Cardiac septum (tissue), 1 donor: ENCODE measurements at regions not wholly inside any gene's neighbourhood (a gene's known extent, or its start where the extent isn't known, plus 50 kb on each side); places are given as distances from the start of the nearest gene placed in this dataset.
"Not testable (repeated sequence)": the region's sequence is repeated elsewhere in the genome, so short reads cannot be mapped to it uniquely, and the experiment has no call there.

Experiments used
- DNase-seq: peaks from one replicate; pipeline ENCODE4 v3.0.0-alpha.2; 2020; ENCODE audit warnings: low spot score
- intact Hi-C: fragments of 100-400 bp; cut with DNase I; formaldehyde crosslinking; loops from one replicate; pipeline ENCODE4 v1.14.0; 2022
- donor health status: DM: no; HTN: no; CAD: no.

- no peak for DNase-seq
- intact Hi-C loops, result no loop called here
Observed at GRCh38 chr10:4617589-4617988, 208.4 kb upstream of the AKR1E2 start.

- intact Hi-C loops, result no loop called here
- DNase-seq, result no peak
Observed at GRCh38 chr10:4615042-4615441, 211.0 kb upstream of the AKR1E2 start.

GRCh38 chr10:4609251-4609650, 216.8 kb upstream of the AKR1E2 start:
- intact Hi-C loops, result no loop called here
- DNase-seq, result no peak

GRCh38 chr10:4607681-4608080, 218.3 kb upstream of the AKR1E2 start:
- DNase-seq, result no peak
- intact Hi-C loops, result no loop called here

GRCh38 chr10:4606856-4607636, 219.0 kb upstream of the AKR1E2 start:
- intact Hi-C loops, result no loop called here
- DNase-seq, result no peak

GRCh38 chr10:4602764-4603491, 223.1 kb upstream of the AKR1E2 start:
- intact Hi-C loops, result no loop called here
- DNase-seq, result no peak

- intact Hi-C loops, result no loop called here
- no peak for DNase-seq
Observed at GRCh38 chr10:4599471-4599870, 226.5 kb upstream of the AKR1E2 start.

GRCh38 chr10:4597898-4598297, 228.1 kb upstream of the AKR1E2 start:
- DNase-seq, intact Hi-C loops: not testable (repeated sequence)

- intact Hi-C loops, result no loop called here
- no peak for DNase-seq
Observed at GRCh38 chr10:4596951-4597350, 229.1 kb upstream of the AKR1E2 start.

- intact Hi-C loops, result no loop called here
- no peak for DNase-seq
Observed at GRCh38 chr10:4595719-4596319, 230.2 kb upstream of the AKR1E2 start.

GRCh38 chr10:4590807-4591206, 235.2 kb upstream of the AKR1E2 start:
- intact Hi-C loops, result no loop called here
- DNase-seq, result no peak

GRCh38 chr10:4588824-4589223, 237.2 kb upstream of the AKR1E2 start:
- intact Hi-C loops, result no loop called here

GRCh38 chr10:4587466-4587865, 238.5 kb upstream of the AKR1E2 start:
- intact Hi-C loops, result no loop called here
- DNase-seq, result no peak

More at GRCh38 chr10:4588824-4589223, 237.2 kb upstream of the AKR1E2 start:
- no peak for DNase-seq

- intact Hi-C loops, result no loop called here
- DNase-seq, result no peak
Observed at GRCh38 chr10:4586776-4587175, 239.2 kb upstream of the AKR1E2 start.

- intact Hi-C loops, result no loop called here
- no peak for DNase-seq
Observed at GRCh38 chr10:4581929-4582328, 244.1 kb upstream of the AKR1E2 start.

- no peak for DNase-seq
- intact Hi-C loops, result no loop called here
Observed at GRCh38 chr10:4579844-4580243, 246.2 kb upstream of the AKR1E2 start.

- intact Hi-C loops, result no loop called here
- DNase-seq, result no peak
Observed at GRCh38 chr10:4576206-4576605, 249.8 kb upstream of the AKR1E2 start.

- no peak for DNase-seq
- intact Hi-C loops, result no loop called here
Observed at GRCh38 chr10:4569151-4569550, 256.9 kb upstream of the AKR1E2 start.

- intact Hi-C loops, result no loop called here
- DNase-seq, result no peak
Observed at GRCh38 chr10:4568731-4569130, 257.3 kb upstream of the AKR1E2 start.

GRCh38 chr10:4568086-4568485, 257.9 kb upstream of the AKR1E2 start:
- intact Hi-C loops, result no loop called here
- DNase-seq, result no peak

GRCh38 chr10:4567637-4568036, 258.4 kb upstream of the AKR1E2 start:
- intact Hi-C loops, result no loop called here
- DNase-seq, result no peak
